Loucy (cell line): ENCODE measurements at regions not wholly inside any gene's neighbourhood (a gene's known extent, or its start where the extent isn't known, plus 50 kb on each side); places are given as distances from the start of the nearest gene placed in this dataset.
"Not testable (repeated sequence)": the region's sequence is repeated elsewhere in the genome, so short reads cannot be mapped to it uniquely, and the experiment has no call there.

Source experiments
- H2AFZ ChIP-seq: fragments of 200-600 bp; sonication (generic); 2 replicates; pipeline ENCODE4 v1.6.0; 2016; ENCODE audit warnings: antibody characterized with exemption, mild to moderate bottlenecking, low read length, moderate library complexity
- H3F3A ChIP-seq: fragments of 200-600 bp; 2 replicates; pipeline ENCODE4 v1.6.0; 2016; ENCODE audit warnings: antibody characterized with exemption, low read depth, mild to moderate bottlenecking
- H3K27me3 ChIP-seq: fragments of 200-600 bp; sonication (generic); 2 replicates; pipeline ENCODE4 v1.6.1; 2014; ENCODE audit warnings: low read length, mild to moderate bottlenecking; ENCODE audit not compliant: insufficient read depth, poor library complexity, severe bottlenecking
- H3K36me3 ChIP-seq: fragments of 200-600 bp; sonication (generic); 2 replicates; pipeline ENCODE4 v1.6.1; 2016; ENCODE audit warnings: low read length; ENCODE audit not compliant: insufficient read depth
- H3K4me1 ChIP-seq: fragments of 200-600 bp; sonication (generic); 2 replicates; pipeline ENCODE4 v1.5.1; 2014; ENCODE audit warnings: low read length, mild to moderate bottlenecking; ENCODE audit not compliant: insufficient read depth, poor library complexity, severe bottlenecking
- H3K4me2 ChIP-seq: fragments of 200-600 bp; sonication (generic); 2 replicates; pipeline ENCODE4 v1.6.0; 2014; ENCODE audit warnings: antibody characterized with exemption, low read length, low read depth, mild to moderate bottlenecking; ENCODE audit not compliant: poor library complexity, severe bottlenecking
- H3K4me3 ChIP-seq: fragments of 200-600 bp; sonication (generic); 2 replicates; pipeline ENCODE4 v1.5.1; 2014; ENCODE audit warnings: low read length, mild to moderate bottlenecking, mixed read lengths; ENCODE audit not compliant: poor library complexity, severe bottlenecking
- H3K79me2 ChIP-seq: fragments of 200-600 bp; sonication (generic); 2 replicates; pipeline ENCODE4 v1.6.1; 2014; ENCODE audit warnings: low read length; ENCODE audit not compliant: insufficient read depth
- H3K9ac ChIP-seq: fragments of 200-600 bp; sonication (generic); 2 replicates; pipeline ENCODE4 v1.6.0; 2014; ENCODE audit warnings: mild to moderate bottlenecking, low read depth, low read length, moderate library complexity; ENCODE audit not compliant: poor library complexity, severe bottlenecking
- H3K9me2 ChIP-seq: fragments of 200-600 bp; sonication (generic); replicated peaks from 2 replicates; pipeline ENCODE4 v1.6.1; 2016; ENCODE audit warnings: low read depth, low read length, mixed read lengths
- H3K9me3 ChIP-seq: fragments of 200-600 bp; sonication (generic); 2 replicates; pipeline ENCODE4 v1.6.1; 2014; ENCODE audit warnings: mild to moderate bottlenecking, antibody characterized with exemption, low read length, low read depth; ENCODE audit not compliant: insufficient read depth
- H4K20me1 ChIP-seq: fragments of 200-600 bp; sonication (generic); 2 replicates; pipeline ENCODE4 v1.6.0; 2014; ENCODE audit warnings: antibody characterized with exemption, low read length, mild to moderate bottlenecking; ENCODE audit not compliant: insufficient read depth, poor library complexity, severe bottlenecking
- EZH2phosphoT487 ChIP-seq: fragments of 200-600 bp; IDR thresholded peaks from 2 replicates; pipeline ENCODE4 v1.6.1; 2018; ENCODE audit warnings: antibody characterized with exemption, mild to moderate bottlenecking, moderate library complexity, borderline replicate concordance
- TF ChIP-seq, protein P1 (sequence below): fragments of 200-600 bp; sonication (generic); conservative IDR thresholded peaks from 2 replicates; pipeline ENCODE4 v1.5.1; 2014; ENCODE audit warnings: mild to moderate bottlenecking, antibody characterized with exemption, low read length

DNA sequence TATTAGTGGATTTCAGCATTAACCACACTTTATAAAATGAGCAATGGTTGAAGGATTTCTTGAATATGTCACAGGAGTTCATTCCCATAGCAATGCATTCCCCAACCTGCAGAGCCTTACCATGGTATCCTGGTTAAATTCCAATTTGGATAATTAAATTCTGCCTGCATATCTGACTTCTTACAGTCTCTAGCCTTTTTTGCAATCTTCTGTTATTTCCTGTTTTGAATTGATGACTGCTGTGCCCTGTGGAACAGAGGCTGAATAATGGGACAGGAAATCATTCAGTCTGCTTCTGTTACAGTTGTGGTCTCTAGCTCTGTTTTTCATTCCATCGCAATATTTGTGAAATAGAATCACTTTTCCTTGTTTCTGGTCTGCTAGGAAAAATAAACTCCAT, 1823.9 kb downstream of the PLA2G4A start:
- no peaks in the 10 kb centered on the region for H3K27me3 ChIP-seq
- TF ChIP-seq, protein P1, sequence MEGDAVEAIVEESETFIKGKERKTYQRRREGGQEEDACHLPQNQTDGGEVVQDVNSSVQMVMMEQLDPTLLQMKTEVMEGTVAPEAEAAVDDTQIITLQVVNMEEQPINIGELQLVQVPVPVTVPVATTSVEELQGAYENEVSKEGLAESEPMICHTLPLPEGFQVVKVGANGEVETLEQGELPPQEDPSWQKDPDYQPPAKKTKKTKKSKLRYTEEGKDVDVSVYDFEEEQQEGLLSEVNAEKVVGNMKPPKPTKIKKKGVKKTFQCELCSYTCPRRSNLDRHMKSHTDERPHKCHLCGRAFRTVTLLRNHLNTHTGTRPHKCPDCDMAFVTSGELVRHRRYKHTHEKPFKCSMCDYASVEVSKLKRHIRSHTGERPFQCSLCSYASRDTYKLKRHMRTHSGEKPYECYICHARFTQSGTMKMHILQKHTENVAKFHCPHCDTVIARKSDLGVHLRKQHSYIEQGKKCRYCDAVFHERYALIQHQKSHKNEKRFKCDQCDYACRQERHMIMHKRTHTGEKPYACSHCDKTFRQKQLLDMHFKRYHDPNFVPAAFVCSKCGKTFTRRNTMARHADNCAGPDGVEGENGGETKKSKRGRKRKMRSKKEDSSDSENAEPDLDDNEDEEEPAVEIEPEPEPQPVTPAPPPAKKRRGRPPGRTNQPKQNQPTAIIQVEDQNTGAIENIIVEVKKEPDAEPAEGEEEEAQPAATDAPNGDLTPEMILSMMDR: no peak
- TF ChIP-seq EZH2phosphoT487: no peak
- H4K20me1 ChIP-seq: no peaks in the 10 kb centered on the region
- H2AFZ ChIP-seq: no peak overlapping the region
- no peaks in the 10 kb centered on the region for H3K4me1 ChIP-seq
- no peaks in the 10 kb centered on the region for H3K79me2 ChIP-seq
- no peak overlapping the region for H3K4me3 ChIP-seq
- no peaks in the 10 kb centered on the region for H3K9me2 ChIP-seq
- no peaks in the 10 kb centered on the region for H3K9me3 ChIP-seq
- H3K4me2 ChIP-seq: no peak overlapping the region
- H3F3A ChIP-seq: no peaks in the 10 kb centered on the region
- H3K9ac ChIP-seq: no peak overlapping the region
- no peaks in the 10 kb centered on the region for H3K36me3 ChIP-seq

DNA sequence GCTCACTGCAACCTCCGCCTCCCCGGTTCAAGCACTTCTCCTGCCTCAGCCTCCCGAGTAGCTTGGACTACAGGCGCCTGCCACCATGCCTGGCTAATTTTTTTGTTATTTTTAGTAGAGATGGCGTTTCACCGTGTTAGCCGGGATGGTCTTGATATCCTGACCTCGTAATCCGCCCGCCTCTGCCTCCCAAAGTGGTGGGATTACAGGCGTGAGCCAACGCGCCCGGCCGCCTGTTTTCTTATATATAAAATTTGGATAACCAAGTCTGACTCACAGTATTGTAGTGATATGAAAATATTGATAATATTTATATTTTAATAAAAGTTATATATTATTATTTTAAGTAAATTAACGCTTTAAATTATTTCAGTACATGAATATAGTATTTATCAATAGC, 1821.7 kb downstream of the BRINP3 start:
- H3K79me2 ChIP-seq, H3K4me3 ChIP-seq, H3K9ac ChIP-seq, H2AFZ ChIP-seq, H3F3A ChIP-seq, H3K9me2 ChIP-seq, H3K36me3 ChIP-seq, H3K4me1 ChIP-seq, H3K27me3 ChIP-seq, H3K9me3 ChIP-seq, H4K20me1 ChIP-seq, H3K4me2 ChIP-seq: not testable (repeated sequence)

DNA sequence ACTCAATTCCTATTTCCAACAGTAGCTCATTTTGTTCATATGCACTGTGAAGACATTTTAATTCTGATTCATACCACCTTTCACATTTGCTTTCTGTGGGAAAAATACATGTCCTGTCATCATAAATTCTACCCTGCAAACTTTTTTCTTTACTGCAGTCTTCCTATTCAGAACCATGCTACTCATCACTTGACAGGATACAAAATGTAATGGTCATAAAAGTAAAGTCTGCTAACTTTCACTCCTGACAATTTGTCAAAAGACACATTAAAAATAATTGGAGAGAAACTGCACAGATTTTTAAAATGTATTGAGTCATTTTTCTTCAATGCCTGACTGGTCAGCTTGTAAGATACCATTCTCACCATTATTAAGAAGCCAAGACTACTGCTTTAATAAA, 1817.1 kb downstream of the BRINP3 start:
- Histone ChIP-seq H3K9me2 (no peaks in the 10 kb centered on the region), H3K27me3 (no peaks in the 10 kb centered on the region), H3K36me3 (no peaks in the 10 kb centered on the region), H3K4me3 (no peak overlapping the region), H3K9me3 (no peaks in the 10 kb centered on the region), H3K4me2 (no peak overlapping the region), H3K4me1 (no peaks in the 10 kb centered on the region), H3K79me2 (no peaks in the 10 kb centered on the region), H3F3A (no peaks in the 10 kb centered on the region), H4K20me1 (no peaks in the 10 kb centered on the region), H3K9ac (no peak overlapping the region), H2AFZ (no peak overlapping the region)
- TF ChIP-seq EZH2phosphoT487: no peak
- TF ChIP-seq, protein P1: no peak

DNA sequence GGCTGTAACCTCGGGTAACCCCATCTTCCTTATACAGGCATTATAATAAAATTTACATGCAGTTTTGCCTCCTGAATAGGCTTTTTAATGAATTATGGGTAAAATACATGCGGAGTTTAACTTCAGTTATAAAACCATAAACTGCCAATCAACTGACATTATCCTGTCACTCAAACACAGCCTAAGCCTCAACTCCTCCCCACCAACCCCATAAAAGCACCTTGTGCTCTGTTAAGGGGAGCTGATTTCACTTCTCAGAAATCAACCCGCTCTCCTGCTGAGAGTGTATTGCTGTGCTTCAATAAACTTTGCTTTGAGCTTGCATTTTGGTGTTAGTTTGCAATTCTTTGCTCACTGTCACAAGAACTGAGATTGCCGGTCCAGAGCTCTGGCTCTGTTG, 1812.2 kb downstream of the BRINP3 start:
- no peaks in the 10 kb centered on the region for H3K4me1 ChIP-seq
- no peak overlapping the region for H3K4me2 ChIP-seq
- H3K36me3 ChIP-seq: no peaks in the 10 kb centered on the region
- no peaks in the 10 kb centered on the region for H3K79me2 ChIP-seq
- no peak overlapping the region for H3K4me3 ChIP-seq
- H3K9me3 ChIP-seq: no peaks in the 10 kb centered on the region; the same call in 1 of the 2 replicates
- TF ChIP-seq, protein P1: no peak
- TF ChIP-seq EZH2phosphoT487: no peak
- no peak overlapping the region for H3K9ac ChIP-seq
- H2AFZ ChIP-seq: no peak overlapping the region
- no peaks in the 10 kb centered on the region for H3K9me2 ChIP-seq
- no peaks in the 10 kb centered on the region for H3F3A ChIP-seq
- no peaks in the 10 kb centered on the region for H3K27me3 ChIP-seq
- no peaks in the 10 kb centered on the region for H4K20me1 ChIP-seq
